IMR-90 (cell line): ENCODE measurements at regions not wholly inside any gene's neighbourhood (a gene's known extent, or its start where the extent isn't known, plus 50 kb on each side); places are given as distances from the start of the nearest gene placed in this dataset.

Source experiments
- ATAC-seq: fragments of 200-7000 bp; cut with Tn5 transposase; 2 replicates; pipeline ENCODE4 v1.9.1; 2020; ENCODE audit warnings: low read depth, mild to moderate bottlenecking, moderate library complexity
- BruUV-seq: library from RNA; stranded (reverse); fragments of 400-500 nt; replicated peaks from 2 replicates; lab custom pipeline; 2021; lab: Mats Ljungman, UMichigan
- CTCF ChIA-PET: fragments of 300-600 bp; formaldehyde crosslinking; extraction: SDS; loops from one replicate; lab custom pipeline; 2021; ENCODE audit warnings: antibody characterized with exemption; lab: Yijun Ruan, JAX
- POLR2A ChIA-PET: fragments of 300-600 bp; sonication (Branson Sonifier 250); formaldehyde crosslinking; loops from one replicate; lab custom pipeline; 2022; ENCODE audit warnings: antibody characterized with exemption; ENCODE audit not compliant: unreplicated experiment; lab: Charles Lee
- DNase-seq: peaks from one replicate; pipeline ENCODE4 v3.0.0; 2013
- H2AFZ ChIP-seq: replicated peaks from 2 replicates; pipeline ENCODE3; 2013; ENCODE audit warnings: low read length, mild to moderate bottlenecking; ENCODE audit not compliant: poor library complexity
- H2AK5ac ChIP-seq: 2 replicates; pipeline ENCODE4 v1.6.1; 2013; ENCODE audit warnings: low read depth, low read length, inconsistent platforms
- H2AK9ac ChIP-seq: replicated peaks from 2 replicates; pipeline ENCODE3; 2013; ENCODE audit warnings: mild to moderate bottlenecking, low read depth, low read length, moderate library complexity; ENCODE audit not compliant: poor library complexity
- H2BK120ac ChIP-seq: 2 replicates; pipeline ENCODE4 v1.6.1; 2013; ENCODE audit warnings: low read depth, low read length, inconsistent platforms
- H2BK15ac ChIP-seq: 3 replicates; pipeline ENCODE4 v1.6.1; 2013; ENCODE audit warnings: low read depth, low read length, inconsistent platforms
- H2BK20ac ChIP-seq: 2 replicates; pipeline ENCODE4 v1.6.1; 2013; ENCODE audit warnings: low read depth, mild to moderate bottlenecking, inconsistent platforms, low read length, moderate library complexity
- H2BK5ac ChIP-seq: 2 replicates; pipeline ENCODE4 v1.6.1; 2013; ENCODE audit warnings: mild to moderate bottlenecking, low read depth, low read length, inconsistent platforms; ENCODE audit not compliant: poor library complexity, severe bottlenecking
- H3K14ac ChIP-seq: replicated peaks from 2 replicates; pipeline ENCODE4 v1.6.1; 2013; ENCODE audit warnings: low read depth, low read length, inconsistent platforms
- H3K18ac ChIP-seq: 2 replicates; pipeline ENCODE4 v1.6.1; 2013; ENCODE audit warnings: low read depth, low read length, control low read depth
- H3K23ac ChIP-seq: 2 replicates; pipeline ENCODE4 v1.6.1; 2013; ENCODE audit warnings: low read depth, low read length, inconsistent platforms
- H3K27ac ChIP-seq: 2 replicates; pipeline ENCODE4 v1.5.1; 2013; ENCODE audit warnings: mild to moderate bottlenecking, control low read depth, low read length; ENCODE audit not compliant: insufficient read depth
- H3K27me3 ChIP-seq: 2 replicates; pipeline ENCODE4 v1.6.1; 2013; ENCODE audit warnings: low read length; ENCODE audit not compliant: control insufficient read depth, insufficient read depth
- H3K36me3 ChIP-seq: 2 replicates; pipeline ENCODE4 v1.6.1; 2013; ENCODE audit warnings: low read length, mixed read lengths; ENCODE audit not compliant: control insufficient read depth, insufficient read depth
- H3K4ac ChIP-seq: 2 replicates; pipeline ENCODE4 v1.6.1; 2013; ENCODE audit warnings: low read depth, low read length, inconsistent platforms
- H3K4me1 ChIP-seq: 2 replicates; pipeline ENCODE4 v1.6.1; 2013; ENCODE audit warnings: low read length, mixed read lengths; ENCODE audit not compliant: control insufficient read depth, insufficient read depth
- H3K4me2 ChIP-seq: 2 replicates; pipeline ENCODE4 v1.6.1; 2013; ENCODE audit warnings: low read depth, mild to moderate bottlenecking, control low read depth, low read length, moderate library complexity
- H3K4me3 ChIP-seq: 2 replicates; pipeline ENCODE4 v1.5.1; 2013; ENCODE audit warnings: low read depth, mild to moderate bottlenecking, control low read depth, low read length, moderate library complexity; ENCODE audit not compliant: insufficient read depth
- H3K56ac ChIP-seq: 2 replicates; pipeline ENCODE4 v1.6.1; 2013; ENCODE audit warnings: low read length, inconsistent platforms; ENCODE audit not compliant: insufficient read depth; ENCODE audit errors: extremely low read depth
- H3K79me1 ChIP-seq, 2 experiments: 2 replicates each; pipeline ENCODE4 v1.6.1; 2013; ENCODE audit warnings: low read length in 2 of 2, inconsistent platforms in 1 of 2, low read depth in 1 of 2
- H3K9ac ChIP-seq: 2 replicates; pipeline ENCODE4 v1.6.1; 2013; ENCODE audit warnings: low read depth, low read length, control low read depth
- H3K9me1 ChIP-seq: 2 replicates; pipeline ENCODE4 v1.6.1; 2013; ENCODE audit warnings: low read length, inconsistent platforms; ENCODE audit not compliant: insufficient read depth
- H3K9me3 ChIP-seq: 2 replicates; pipeline ENCODE4 v1.6.1; 2013; ENCODE audit warnings: low read length; ENCODE audit not compliant: control insufficient read depth, insufficient read depth
- H4K20me1 ChIP-seq: 2 replicates; pipeline ENCODE4 v1.6.1; 2013; ENCODE audit warnings: low read length, inconsistent platforms; ENCODE audit not compliant: insufficient read depth
- H4K5ac ChIP-seq: 2 replicates; pipeline ENCODE4 v1.6.1; 2013; ENCODE audit warnings: mild to moderate bottlenecking, low read depth, low read length, control low read depth
- H4K8ac ChIP-seq, 2 experiments: 2 replicates each; pipeline ENCODE4 v1.6.1; 2013; ENCODE audit warnings: low read depth in 2 of 2, low read length in 2 of 2, control low read depth in 1 of 2, inconsistent platforms in 1 of 2
- H4K91ac ChIP-seq: 2 replicates; pipeline ENCODE4 v1.6.1; 2013; ENCODE audit warnings: low read depth, low read length, inconsistent platforms; ENCODE audit not compliant: insufficient read depth
- BHLHE40 ChIP-seq: fragments of 150-350 bp; IDR thresholded peaks from 2 replicates; pipeline ENCODE4 v1.6.1; 2016; ENCODE audit warnings: mild to moderate bottlenecking, low read depth, low read length
- CEBPB ChIP-seq: IDR thresholded peaks from 2 replicates; pipeline ENCODE4 v1.6.1; 2012; ENCODE audit warnings: low read depth, low read length, improper control_type of control experiment
- CHD1 ChIP-seq: IDR thresholded peaks from 2 replicates; pipeline ENCODE4 v1.6.1; 2012; ENCODE audit warnings: low read depth, low read length, improper control_type of control experiment
- MAFK ChIP-seq: IDR thresholded peaks from 2 replicates; pipeline ENCODE4 v1.6.1; 2012; ENCODE audit warnings: low read depth, low read length, improper control_type of control experiment
- MAZ ChIP-seq: IDR thresholded peaks from 2 replicates; pipeline ENCODE4 v1.6.1; 2012; ENCODE audit warnings: low read depth, mild to moderate bottlenecking, low read length, improper control_type of control experiment, moderate library complexity, borderline replicate concordance
- NFE2L2 ChIP-seq: fragments of 150-350 bp; IDR thresholded peaks from 2 replicates; pipeline ENCODE4 v1.6.1; 2016; ENCODE audit warnings: low read depth, mild to moderate bottlenecking, low read length
- RAD21 ChIP-seq: IDR thresholded peaks from 2 replicates; pipeline ENCODE4 v1.6.1; 2012; ENCODE audit warnings: low read length, improper control_type of control experiment
- RCOR1 ChIP-seq: IDR thresholded peaks from 2 replicates; pipeline ENCODE4 v1.6.1; 2012; ENCODE audit warnings: mild to moderate bottlenecking, low read length, improper control_type of control experiment; ENCODE audit not compliant: insufficient replicate concordance
- RFX5 ChIP-seq: IDR thresholded peaks from 2 replicates; pipeline ENCODE4 v1.8.0; 2012; ENCODE audit warnings: low read depth, mild to moderate bottlenecking, low read length, moderate library complexity
- WGBS, 2 experiments: methylation state at CpG; one replicate each; pipeline versions ENCODE4 v1.1.5 to v1.1.7; 2013; ENCODE audit warnings: missing lambda C conversion rate in 2 of 2; ENCODE audit not compliant: insufficient read length in 1 of 2; ENCODE audit errors: extremely low coverage in 2 of 2; 5-methylcytosine and 5-hydroxymethylcytosine counted together
- dilution Hi-C: fragments of 300-500 bp; cut with HindIII; formaldehyde crosslinking; loops from one replicate; pipeline ENCODE4 v1.14.3; 2018; ENCODE audit warnings: low sequenced_read_pairs; ENCODE audit not compliant: unreplicated experiment
- in situ Hi-C: fragments of 300-500 bp; cut with MboI; formaldehyde crosslinking; loops from 3 replicates; pipeline ENCODE4 v1.14.3; 2019; ENCODE audit warnings: low sequenced_read_pairs, inconsistent platforms, mixed read lengths
- intact Hi-C: fragments of 100-400 bp; cut with micrococcal nuclease; formaldehyde crosslinking; loops from 2 replicates; pipeline ENCODE4 v1.10.0; 2022
- TF ChIP-seq, protein P1 (sequence below): fragments of 150-350 bp; IDR thresholded peaks from 2 replicates; pipeline ENCODE4 v1.6.1; 2016; ENCODE audit warnings: low read depth, mild to moderate bottlenecking, low read length, moderate library complexity, borderline replicate concordance

GRCh38 chr15:66635006-66635405 lies 67.0 kb upstream of the SMAD6 start:
- ChIA-PET CTCF (no interaction called here), POLR2A (no interaction called here)
- H4K20me1 ChIP-seq, result no peaks in the 10 kb centered on the region
- no peak for ATAC-seq
- H3K79me1 ChIP-seq, result no peaks in the 10 kb centered on the region
- no peak overlapping the region for H4K8ac ChIP-seq
- H3K18ac ChIP-seq, result no peak overlapping the region
- H2BK5ac ChIP-seq, result no peak overlapping the region
- H3K4me1 ChIP-seq, result peaks cover 2% of the 10 kb centered on the region; the same call in 1 of the 2 replicates
- no peak overlapping the region for H3K27ac ChIP-seq
- no peaks in the 10 kb centered on the region for H3K36me3 ChIP-seq
- no peak overlapping the region for H3K23ac ChIP-seq
- no peak overlapping the region for H2AK9ac ChIP-seq
- H3K27me3 ChIP-seq, result peaks cover 3% of the 10 kb centered on the region; the same call in 1 of the 2 replicates
- 61% methylated on average over 3 of the region's 5 CpGs; no CpG with 5 or more reads in 1 of the 2 experiments for WGBS, 2 experiments
- no peak overlapping the region for H4K5ac ChIP-seq
- no peak overlapping the region for H2BK15ac ChIP-seq
- TF ChIP-seq, protein P1, sequence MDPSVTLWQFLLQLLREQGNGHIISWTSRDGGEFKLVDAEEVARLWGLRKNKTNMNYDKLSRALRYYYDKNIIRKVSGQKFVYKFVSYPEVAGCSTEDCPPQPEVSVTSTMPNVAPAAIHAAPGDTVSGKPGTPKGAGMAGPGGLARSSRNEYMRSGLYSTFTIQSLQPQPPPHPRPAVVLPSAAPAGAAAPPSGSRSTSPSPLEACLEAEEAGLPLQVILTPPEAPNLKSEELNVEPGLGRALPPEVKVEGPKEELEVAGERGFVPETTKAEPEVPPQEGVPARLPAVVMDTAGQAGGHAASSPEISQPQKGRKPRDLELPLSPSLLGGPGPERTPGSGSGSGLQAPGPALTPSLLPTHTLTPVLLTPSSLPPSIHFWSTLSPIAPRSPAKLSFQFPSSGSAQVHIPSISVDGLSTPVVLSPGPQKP, result no peak
- no peak for TF ChIP-seq BHLHE40
- TF ChIP-seq MAFK, result no peak
- TF ChIP-seq RAD21, result no peak
- no peak for TF ChIP-seq RFX5
- no peak for TF ChIP-seq MAZ
- no peak for TF ChIP-seq CHD1
- no peak for TF ChIP-seq RCOR1
- no peak for TF ChIP-seq CEBPB
- TF ChIP-seq NFE2L2, result no peak
- no peak overlapping the region for H3K4ac ChIP-seq
- H3K9me1 ChIP-seq, result no peaks in the 10 kb centered on the region; the same call in 1 of the 2 replicates
- H4K91ac ChIP-seq, result no peak overlapping the region
- H2BK120ac ChIP-seq, result no peak overlapping the region
- H3K56ac ChIP-seq, result no peak overlapping the region
- dilution Hi-C loops, result no loop called here
- no peak overlapping the region for H3K4me3 ChIP-seq
- H3K9ac ChIP-seq, result no peak overlapping the region
- BruUV-seq, result no TSS peak
- H3K4me2 ChIP-seq, result no peak overlapping the region
- no peak overlapping the region for H2BK20ac ChIP-seq
- intact Hi-C loops, result no loop called here
- in situ Hi-C loops, result no loop called here
- H2AK5ac ChIP-seq, result no peak overlapping the region
- no peak for DNase-seq
- no peak overlapping the region for H3K14ac ChIP-seq
- no peaks in the 10 kb centered on the region for H3K9me3 ChIP-seq
- H2AFZ ChIP-seq, result no peak overlapping the region
